HuH-7.5 (cell line): ENCODE measurements at regions not wholly inside any gene's neighbourhood (a gene's known extent, or its start where the extent isn't known, plus 50 kb on each side); places are given as distances from the start of the nearest gene placed in this dataset.

Experiments used
- DNase-seq: peaks from one replicate; pipeline ENCODE4 v3.0.0; 2011; ENCODE audit warnings: low spot score

DNA sequence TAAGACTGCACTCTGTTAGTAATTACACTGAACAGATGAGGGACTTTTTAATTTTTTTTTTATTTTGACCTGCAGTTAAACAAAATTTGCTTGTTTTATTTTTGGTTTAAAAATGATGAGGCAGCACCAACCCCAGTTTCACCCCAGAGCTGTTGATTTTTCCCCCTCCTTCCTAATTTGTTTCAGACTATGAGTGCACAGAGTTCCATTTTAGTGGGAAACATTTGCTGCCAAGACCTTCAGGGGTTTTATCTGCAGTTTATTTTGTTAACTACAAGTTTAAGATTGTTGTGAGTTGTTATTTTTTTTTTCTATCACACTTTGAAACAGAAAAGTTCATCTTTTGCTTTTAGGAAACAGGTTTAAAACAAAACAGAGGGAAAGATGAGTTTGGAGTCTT is 455.9 kb upstream of the NR2F2 start:
- no peak for DNase-seq

DNA sequence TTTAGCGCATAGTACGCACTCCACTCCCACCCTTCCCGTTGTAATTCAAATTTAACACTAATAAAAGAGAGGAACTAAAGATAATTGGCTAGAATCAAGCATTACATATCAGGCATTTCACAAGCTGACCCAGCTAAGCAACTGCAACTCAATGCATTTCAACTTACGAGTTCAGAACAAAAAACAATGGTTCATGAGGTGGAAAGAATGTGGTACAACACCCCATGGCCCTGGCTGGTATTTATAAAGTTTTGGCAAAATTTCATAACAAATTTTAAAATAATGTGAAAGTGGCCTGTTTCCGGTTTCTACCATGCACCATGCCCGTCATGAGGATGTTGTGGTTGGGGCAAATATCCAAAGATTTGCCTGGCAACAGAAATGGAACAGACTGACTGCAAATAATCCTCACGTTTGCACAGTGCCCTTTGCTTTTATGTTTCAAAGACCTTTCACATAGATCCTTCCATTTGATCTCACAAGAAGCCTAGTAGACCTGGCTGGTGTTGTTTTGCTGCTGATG is 455.3 kb upstream of the NR2F2 start:
- no peak for DNase-seq

DNA sequence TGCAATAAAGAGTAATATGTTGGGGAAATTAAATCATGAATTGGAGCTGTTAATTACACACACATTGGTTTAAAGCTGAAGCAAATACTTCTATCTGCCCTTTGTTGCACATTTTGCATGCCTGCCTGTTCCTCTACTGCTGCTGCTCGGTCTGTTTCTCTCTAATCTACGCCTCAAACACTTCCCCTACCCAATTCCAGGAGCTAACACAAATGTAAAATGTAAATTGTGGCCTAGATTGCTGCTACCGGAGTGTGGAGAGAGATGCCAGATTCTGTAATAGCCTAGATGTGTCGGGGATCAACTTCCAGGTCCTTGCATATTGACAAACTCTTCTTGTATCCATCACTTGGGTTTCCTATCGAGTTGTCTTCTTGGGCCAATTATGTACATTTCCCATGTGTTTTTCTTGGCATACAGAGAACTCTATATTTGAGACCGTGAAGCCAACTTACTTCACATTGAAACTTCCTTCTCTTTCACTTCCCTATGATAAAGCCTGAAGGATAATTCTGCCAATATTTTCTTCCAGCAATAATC is 450.4 kb upstream of the NR2F2 start:
- DNase-seq, result no peak

- DNase-seq, result no peak
Measured at GRCh38 chr15:95880630-95881029, 449.9 kb upstream of the NR2F2 start.

DNA sequence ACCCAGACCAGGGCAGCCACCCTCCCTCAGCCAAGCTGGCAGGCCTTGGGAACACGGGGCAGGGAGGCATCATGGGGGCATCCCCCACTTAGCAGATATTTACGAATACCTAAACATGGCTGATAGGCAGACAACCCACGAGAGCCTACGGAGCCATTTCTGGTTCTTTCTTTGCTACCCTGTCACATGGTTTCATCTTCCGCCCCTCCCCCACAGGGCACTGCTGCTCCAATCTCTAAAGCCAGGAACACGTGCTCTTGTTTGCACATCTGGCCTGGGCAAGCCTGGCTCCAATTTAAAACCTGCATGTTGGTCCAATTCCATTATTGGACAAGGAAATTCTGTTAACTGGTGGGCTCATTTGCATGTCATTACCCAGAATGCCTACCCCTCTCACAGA is 447.4 kb upstream of the NR2F2 start:
- no peak for DNase-seq

DNA sequence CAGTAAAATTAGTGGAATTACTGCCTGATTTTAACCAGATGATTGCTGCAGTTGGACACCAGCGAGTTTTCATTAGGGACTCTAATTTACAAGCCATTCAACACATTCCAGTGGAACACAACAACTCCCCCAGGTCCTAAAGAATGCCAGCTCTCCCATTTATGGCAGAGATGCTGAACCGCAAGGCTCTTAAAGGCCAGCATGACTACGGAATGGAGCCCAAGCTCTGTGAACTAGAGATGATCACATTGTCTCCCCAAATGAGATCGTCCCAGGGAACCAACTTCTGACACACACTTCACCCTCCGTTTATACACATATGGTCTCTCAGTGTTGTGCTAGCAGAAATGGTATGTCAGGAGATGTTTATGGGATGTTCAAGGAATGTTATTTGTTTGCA is 446.2 kb upstream of the NR2F2 start:
- DNase-seq, result no peak

DNA sequence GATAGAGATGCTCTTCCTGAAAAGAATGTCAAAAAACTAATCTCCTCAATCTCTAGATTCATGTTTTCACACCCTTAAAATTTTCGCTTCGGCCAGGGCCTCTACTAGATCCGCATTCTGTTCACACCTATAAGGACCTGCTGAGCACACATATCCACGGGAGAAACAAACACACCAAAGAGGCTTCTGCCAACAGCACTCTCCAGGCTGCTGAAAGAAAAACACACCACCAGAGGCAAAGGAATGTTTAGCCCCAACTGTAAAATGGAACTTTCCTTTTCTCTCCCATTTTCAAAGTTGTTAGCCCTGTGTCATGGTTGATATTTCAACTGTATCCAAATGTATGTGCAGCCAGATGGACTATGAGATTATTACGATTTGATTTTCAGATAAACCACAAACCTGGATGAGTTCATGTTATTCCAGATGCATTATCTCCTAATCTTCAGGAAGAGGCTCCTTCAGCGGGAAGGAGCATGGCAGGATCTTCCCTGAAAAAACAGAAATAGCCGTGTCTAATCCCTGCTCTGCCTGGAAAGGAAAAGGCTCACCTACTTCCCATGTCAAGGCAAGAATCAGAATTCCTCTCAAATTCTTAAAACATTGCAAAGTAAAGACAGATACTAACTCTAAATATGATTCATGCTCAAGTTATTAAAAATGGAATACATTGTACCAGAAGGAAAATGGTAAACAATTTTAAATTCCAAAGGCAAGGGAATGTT is 442.7 kb upstream of the NR2F2 start:
- no peak for DNase-seq

DNA sequence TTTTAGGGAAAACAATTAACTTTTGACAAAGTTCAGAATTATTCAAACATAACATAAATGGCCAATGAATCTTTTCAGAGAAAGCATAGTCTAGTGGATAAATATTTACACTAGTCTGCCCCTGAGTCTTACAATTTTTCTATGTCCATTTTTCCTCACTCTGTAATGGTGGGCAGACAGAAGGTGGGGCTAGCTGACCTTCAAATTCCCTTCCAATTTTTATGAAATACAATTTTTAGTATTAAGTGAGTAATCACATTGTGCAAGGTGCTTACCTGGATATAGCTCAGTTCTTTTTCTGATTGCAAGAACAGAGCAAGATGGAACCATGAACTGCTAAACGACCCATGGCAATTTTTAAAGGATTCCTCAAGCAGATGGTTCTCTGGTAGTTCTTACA is 441.7 kb upstream of the NR2F2 start:
- DNase-seq, result no peak

DNA sequence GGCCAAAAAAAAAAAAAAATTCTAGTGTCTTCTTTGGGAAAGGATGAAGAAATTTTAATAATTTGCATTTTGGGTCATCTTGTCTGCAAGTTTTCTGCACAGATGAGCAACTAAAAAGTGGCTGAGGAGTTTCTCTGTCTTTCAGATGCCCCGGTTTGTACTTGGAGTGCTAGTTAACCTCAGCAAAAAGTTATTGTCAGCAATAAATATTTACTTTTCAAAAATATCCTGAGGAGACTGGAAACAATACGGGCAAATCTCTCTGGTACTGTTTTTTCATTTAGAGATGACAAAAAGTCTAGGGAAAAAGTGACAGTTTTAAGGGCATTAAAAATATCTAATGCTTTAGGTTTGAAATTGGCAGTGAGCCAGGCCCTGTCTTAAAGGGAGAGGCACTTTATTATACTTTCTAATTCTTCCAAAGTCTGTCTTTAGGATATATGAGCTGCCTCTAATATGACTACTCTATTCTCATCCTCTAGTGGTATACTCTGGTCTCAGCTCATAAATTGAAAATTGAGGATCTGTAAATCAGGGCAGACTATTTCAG is 436.0 kb upstream of the NR2F2 start:
- no peak for DNase-seq

DNA sequence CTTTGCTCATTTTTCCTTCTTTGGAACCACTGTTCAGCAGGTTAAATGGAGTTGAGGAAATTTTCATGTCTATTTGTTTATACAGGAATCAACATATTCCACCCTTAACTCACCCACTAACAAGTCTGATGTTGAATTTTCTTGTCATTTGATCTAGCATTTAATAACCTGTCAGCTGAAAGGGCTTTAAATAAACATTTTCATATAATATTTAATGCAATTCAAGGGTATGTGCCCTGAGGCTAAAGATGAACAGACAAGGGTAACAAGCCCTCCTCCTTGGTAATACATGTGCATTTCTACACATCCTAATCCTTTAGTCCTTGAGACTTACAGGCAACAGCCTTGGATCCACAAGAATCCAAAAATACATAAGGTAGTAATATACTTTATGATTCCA is 435.0 kb upstream of the NR2F2 start:
- no peak for DNase-seq

GRCh38 chr15:95897651-95898050 is 432.8 kb upstream of the NR2F2 start:
- no peak for DNase-seq

GRCh38 chr15:95898761-95899160 is 431.7 kb upstream of the NR2F2 start:
- DNase-seq, result no peak

- no peak for DNase-seq
Measured at GRCh38 chr15:95901271-95901670, 429.2 kb upstream of the NR2F2 start.

DNA sequence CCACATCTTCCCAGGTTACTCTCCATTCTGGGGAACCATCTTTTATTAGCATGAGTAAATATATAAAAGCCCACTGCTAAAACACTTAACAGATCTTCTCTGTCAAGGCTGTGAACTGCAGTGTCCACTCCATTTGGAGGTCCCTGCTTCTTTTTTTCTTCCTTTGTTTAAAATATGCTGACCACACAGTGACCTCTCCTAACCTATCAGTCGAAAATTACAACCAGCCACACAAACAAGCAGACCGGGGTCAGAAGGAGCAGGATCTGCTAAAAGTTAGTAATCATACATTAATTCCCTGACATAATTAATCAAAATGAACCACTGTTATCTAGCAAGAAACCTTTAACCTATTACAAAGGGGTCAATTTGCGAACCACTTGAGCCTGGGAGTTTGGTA is 427.9 kb upstream of the NR2F2 start:
- no peak for DNase-seq

DNA sequence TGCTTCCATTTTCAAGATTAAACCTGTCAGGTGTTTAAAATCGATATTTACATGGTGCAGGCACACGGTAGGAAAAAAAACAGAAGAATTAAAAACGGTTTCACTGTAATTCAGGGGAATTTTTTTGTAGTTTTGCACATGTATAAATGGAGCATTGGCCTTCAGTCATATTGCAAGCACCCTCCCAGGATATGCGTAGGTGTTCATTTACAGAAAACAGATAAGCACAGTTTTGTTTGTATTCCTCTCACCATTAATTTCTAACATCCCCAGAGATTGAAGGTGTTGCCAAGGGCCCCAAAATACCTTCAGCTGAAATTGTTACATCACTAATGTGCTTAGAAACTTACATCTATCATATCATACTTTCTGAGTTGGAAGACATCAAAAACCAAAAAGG is 427.1 kb upstream of the NR2F2 start:
- no peak for DNase-seq

DNA sequence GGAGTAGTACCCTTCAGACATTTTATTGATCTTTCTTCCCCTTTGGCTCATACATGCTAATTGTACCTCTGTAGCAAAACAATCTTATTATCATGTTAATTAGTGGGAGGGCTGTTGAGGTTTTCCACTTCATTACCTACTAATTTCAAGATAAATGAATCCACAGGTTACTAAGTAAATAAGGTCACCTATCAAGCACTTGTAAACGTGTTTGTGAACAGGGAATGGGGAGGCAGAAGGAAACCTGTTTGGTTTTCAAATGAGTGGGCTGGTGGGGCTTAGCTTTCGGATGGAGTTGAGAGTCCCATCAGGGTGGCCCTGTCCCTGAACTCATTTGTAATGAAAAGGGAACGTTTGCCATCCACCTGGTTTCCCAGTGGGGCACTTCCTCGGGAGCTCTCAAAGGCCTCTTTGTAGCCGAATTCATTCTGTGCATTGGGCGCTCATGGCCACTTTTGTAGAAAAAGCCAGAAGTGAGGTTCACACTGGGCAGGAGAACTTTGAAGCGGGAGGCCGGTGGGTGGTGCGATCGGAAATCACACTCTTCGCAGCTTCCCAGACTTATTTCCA is 419.8 kb upstream of the NR2F2 start:
- no peak for DNase-seq

- no peak for DNase-seq
Measured at GRCh38 chr15:95911570-95912279, 418.8 kb upstream of the NR2F2 start.

- peak; percentile 45 for DNase-seq
Measured at GRCh38 chr15:95912280-95912625, 418.2 kb upstream of the NR2F2 start.

GRCh38 chr15:95912728-95913127 is 417.8 kb upstream of the NR2F2 start:
- DNase-seq, result no peak

- no peak for DNase-seq
Measured at GRCh38 chr15:95916568-95916967, 413.9 kb upstream of the NR2F2 start.

GRCh38 chr15:95918525-95918924 is 412.0 kb upstream of the NR2F2 start:
- no peak for DNase-seq

DNA sequence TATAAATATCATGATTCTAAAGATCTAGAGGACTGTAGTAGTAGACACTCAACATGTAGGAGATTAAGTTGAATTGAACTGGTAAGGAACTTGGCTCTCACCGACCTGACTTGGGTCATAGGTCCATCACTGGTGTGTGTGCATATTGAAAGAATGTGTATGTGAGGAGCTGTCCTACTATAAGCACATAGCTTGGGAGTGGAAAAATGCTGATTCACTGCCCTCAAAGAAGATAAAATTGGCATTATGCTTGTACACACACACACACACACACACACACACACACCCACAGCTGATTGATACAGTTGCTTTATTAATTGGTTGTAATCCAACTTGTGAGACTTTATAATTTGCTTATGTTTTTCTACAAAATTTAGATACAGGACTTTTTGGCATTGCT is 411.0 kb upstream of the NR2F2 start:
- no peak for DNase-seq

DNA sequence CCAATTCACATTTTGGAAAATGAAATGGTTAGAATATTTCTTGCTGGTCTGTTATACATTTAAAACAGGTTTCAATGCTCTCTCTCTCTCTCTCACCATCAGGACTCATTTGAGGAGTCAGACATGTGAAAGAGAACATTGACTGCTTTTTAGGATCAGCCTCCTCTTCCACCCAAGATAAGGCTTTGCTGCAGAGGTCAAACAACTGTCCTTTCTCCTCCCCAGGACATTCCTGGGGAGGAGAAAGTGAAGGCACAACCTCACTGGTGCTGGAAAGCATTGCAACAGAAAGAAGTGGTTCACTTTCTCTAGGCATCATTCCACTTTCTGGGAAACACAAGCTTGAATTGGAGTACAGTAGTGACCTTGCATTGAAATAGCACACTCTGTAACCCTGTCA is 409.1 kb upstream of the NR2F2 start:
- no peak for DNase-seq
